SK-N-SH (cell line): ENCODE measurements at regions not wholly inside any gene's neighbourhood (a gene's known extent, or its start where the extent isn't known, plus 50 kb on each side); places are given as distances from the start of the nearest gene placed in this dataset.
"Not testable (repeated sequence)": the region's sequence is repeated elsewhere in the genome, so short reads cannot be mapped to it uniquely, and the experiment has no call there.

Source experiments
- ELF1 ChIP-seq: IDR thresholded peaks from 2 replicates; pipeline ENCODE4 v1.4.0; 2012
- EZH2phosphoT487 ChIP-seq: fragments of 200-600 bp; sonication (generic); IDR thresholded peaks from 2 replicates; pipeline ENCODE4 v1.6.1; 2017; ENCODE audit warnings: low read depth, mixed run types, mild to moderate bottlenecking, antibody characterized with exemption, moderate library complexity, borderline replicate concordance
- FOXM1 ChIP-seq: IDR thresholded peaks from 2 replicates; pipeline ENCODE4 v1.4.0; 2012; ENCODE audit warnings: low read depth, mild to moderate bottlenecking
- GABPA ChIP-seq: IDR thresholded peaks from 2 replicates; pipeline ENCODE4 v1.4.0; 2012; ENCODE audit warnings: low read depth, mild to moderate bottlenecking
- POLR2AphosphoS5 ChIP-seq: IDR thresholded peaks from 2 replicates; pipeline ENCODE4 v1.6.1; 2012; ENCODE audit warnings: low read depth, low read length
- TF ChIP-seq, protein P1 (sequence below): fragments of 200-600 bp; sonication (generic); IDR thresholded peaks from 2 replicates; pipeline ENCODE4 v1.6.1; 2017; ENCODE audit warnings: antibody characterized with exemption, mild to moderate bottlenecking, moderate library complexity
- TF ChIP-seq, protein P2 (sequence below): fragments of 150-350 bp; IDR thresholded peaks from 2 replicates; pipeline ENCODE4 v1.6.1; 2017; ENCODE audit warnings: antibody characterized with exemption, low read length, low read depth, borderline replicate concordance
- TF ChIP-seq, protein P3 (sequence below): IDR thresholded peaks from 2 replicates; pipeline ENCODE4 v1.4.0; 2012; ENCODE audit warnings: low read depth

DNA sequence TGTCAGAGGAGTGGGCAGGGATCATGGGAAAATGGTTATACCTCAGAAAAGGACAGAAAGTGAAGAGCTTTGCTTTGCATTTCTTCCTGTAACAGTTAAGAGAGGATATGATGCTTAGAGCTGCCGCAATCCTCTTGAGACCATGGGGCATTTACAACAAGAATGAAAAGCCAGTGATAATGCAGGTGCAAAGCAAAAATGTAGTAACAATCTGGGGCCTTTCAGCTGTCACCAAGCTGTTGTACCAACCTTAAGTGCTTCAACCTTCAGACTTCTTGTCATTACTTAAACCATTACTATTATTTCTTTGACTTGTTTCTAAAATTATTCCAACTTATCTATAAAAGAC is 1337.6 kb downstream of the RPIA start:
- TF ChIP-seq EZH2phosphoT487, POLR2AphosphoS5, ELF1, FOXM1, GABPA: not testable (repeated sequence)
- TF ChIP-seq, protein P1, sequence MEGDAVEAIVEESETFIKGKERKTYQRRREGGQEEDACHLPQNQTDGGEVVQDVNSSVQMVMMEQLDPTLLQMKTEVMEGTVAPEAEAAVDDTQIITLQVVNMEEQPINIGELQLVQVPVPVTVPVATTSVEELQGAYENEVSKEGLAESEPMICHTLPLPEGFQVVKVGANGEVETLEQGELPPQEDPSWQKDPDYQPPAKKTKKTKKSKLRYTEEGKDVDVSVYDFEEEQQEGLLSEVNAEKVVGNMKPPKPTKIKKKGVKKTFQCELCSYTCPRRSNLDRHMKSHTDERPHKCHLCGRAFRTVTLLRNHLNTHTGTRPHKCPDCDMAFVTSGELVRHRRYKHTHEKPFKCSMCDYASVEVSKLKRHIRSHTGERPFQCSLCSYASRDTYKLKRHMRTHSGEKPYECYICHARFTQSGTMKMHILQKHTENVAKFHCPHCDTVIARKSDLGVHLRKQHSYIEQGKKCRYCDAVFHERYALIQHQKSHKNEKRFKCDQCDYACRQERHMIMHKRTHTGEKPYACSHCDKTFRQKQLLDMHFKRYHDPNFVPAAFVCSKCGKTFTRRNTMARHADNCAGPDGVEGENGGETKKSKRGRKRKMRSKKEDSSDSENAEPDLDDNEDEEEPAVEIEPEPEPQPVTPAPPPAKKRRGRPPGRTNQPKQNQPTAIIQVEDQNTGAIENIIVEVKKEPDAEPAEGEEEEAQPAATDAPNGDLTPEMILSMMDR: not testable (repeated sequence)
- TF ChIP-seq, protein P2, sequence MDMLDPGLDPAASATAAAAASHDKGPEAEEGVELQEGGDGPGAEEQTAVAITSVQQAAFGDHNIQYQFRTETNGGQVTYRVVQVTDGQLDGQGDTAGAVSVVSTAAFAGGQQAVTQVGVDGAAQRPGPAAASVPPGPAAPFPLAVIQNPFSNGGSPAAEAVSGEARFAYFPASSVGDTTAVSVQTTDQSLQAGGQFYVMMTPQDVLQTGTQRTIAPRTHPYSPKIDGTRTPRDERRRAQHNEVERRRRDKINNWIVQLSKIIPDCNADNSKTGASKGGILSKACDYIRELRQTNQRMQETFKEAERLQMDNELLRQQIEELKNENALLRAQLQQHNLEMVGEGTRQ: not testable (repeated sequence)
- TF ChIP-seq, protein P3, sequence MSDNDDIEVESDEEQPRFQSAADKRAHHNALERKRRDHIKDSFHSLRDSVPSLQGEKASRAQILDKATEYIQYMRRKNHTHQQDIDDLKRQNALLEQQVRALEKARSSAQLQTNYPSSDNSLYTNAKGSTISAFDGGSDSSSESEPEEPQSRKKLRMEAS: not testable (repeated sequence)
